Stimulated activated CD4-positive, alpha-beta T cell treated with anti-CD3 and anti-CD28 coated beads, TNF-alpha, amount 100 ng/mL, for 4 hours (primary cell): ENCODE measurements at regions not wholly inside any gene's neighbourhood (a gene's known extent, or its start where the extent isn't known, plus 50 kb on each side); places are given as distances from the start of the nearest gene placed in this dataset.
"Not testable (repeated sequence)": the region's sequence is repeated elsewhere in the genome, so short reads cannot be mapped to it uniquely, and the experiment has no call there.

Source experiments
- DNase-seq, 3 experiments: peaks; one replicate each; pipeline ENCODE4 v3.0.0-alpha.2; 2020; ENCODE audit warnings: low read depth in 3 of 3

GRCh38 chr3:106529738-106530137 is 660.9 kb upstream of the CBLB start:
- no peak for DNase-seq

DNA sequence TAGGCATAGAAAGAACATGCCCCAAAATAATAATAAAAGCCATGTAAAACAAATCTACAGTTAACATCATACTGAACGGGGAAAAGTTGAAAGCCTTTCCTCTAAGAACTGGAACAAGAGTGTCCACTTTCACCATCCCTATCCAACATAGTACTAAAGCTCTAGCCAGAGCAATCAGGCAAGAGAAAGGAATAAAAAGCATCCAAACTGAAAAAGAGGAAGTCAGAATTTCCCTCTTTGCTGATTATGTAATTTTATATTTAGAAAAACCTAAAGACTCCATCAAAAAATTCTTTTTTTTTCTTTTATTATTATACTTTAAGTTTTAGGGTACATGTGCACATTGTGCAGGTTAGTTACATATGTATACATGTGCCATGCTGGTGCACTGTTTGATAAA is 661.6 kb upstream of the CBLB start:
- DNase-seq: no peak

DNA sequence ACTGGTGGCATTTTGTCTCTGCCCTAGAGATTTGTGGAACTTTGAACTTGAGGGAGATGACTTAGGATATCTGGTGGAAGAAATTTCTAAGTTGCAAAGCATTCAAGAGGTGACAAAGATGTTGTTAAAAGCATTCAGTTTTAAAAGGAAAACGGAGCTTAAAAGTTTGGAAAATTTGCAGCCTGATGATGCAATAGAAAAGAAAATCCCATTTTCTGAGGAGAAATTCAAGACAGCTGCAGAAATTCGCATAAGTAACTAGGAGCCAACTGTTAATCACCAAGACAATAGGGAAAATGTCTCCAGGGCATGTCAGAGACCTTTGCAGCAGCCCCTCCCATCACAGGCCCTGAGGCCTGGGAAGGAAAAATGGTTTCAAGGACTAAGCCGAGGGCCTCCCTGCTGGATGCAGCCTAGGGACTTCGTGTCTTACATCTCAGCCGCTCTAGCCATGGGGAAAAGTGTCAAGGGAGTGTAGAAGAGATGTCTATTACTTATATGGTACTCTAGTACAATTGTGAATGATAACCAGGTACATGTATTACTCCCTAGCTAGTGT is 663.0 kb upstream of the CBLB start:
- not testable (repeated sequence) for DNase-seq

DNA sequence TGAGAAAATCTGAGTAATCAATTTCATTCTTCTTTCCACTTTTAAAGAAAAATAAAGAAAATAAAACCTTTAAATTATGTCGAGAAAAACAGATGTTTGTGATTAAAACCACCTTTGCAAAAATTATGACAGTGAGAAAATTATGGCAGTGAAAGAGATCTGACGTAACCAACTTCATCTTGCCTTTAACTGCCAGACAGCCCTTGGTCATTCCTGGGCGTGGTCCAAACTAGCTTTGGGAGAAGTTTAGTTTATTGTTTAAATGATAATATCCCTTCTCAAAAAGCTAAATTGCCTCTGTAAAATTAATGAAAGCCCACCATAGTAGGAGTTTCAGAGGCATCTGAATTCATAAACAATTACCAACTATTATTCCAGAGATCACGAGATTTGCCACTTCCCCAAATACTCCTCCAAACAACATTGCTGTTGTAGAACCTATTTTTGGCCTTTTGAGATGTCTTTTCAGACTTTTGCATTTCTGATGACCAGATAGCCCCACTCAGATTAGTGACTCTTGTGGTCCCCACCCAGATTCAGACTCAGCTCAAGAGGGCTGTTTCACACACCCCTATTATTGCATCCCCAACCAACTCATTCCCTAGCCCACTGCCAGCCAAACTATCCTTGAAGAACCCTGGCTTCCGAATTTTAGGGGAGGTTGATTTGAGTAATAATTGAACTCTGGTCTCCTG is 664.4 kb upstream of the CBLB start:
- no peak for DNase-seq

DNA sequence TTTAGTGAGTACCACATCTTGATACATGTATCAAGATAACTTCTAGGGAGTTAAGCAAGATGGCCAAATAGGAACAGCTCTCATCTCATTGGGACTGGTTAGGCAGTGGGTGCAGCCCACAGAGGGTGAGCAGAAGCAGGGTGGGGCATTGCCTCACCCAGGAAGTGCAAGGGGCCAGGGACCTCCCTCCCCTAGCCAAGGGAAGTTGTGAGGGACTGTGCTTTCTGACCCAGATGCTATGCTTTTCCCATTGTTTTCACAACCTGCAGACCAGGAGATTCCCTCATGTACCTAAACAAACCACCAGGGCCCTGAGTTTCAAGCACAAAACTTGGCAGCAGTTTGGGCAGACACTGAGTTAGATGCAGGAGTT is 665.0 kb upstream of the CBLB start:
- DNase-seq: no peak

GRCh38 chr3:106534206-106534605 is 665.4 kb upstream of the CBLB start:
- DNase-seq: peak; percentile 1 to 21 (median 16)

DNA sequence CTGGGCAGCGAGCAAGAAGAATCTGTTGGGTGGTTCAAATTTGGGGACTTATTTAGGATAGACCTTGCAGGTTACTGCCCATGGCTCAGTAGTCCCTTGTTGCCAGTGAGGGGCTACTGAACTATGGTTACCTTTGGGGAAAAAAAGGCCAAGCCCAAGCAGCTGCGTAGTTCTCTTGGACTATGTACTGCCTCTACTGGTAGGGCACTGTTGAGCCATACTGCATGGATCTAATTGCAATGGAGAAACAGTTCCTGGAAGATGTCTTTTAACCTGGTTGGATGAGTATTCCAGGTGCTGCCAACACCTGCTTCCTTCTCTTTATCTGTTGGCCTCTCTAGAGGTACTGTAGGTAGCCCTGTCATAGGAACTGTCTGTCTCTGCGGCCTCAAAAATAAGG is 671.9 kb upstream of the CBLB start:
- DNase-seq: no peak

- DNase-seq: no peak
These were observed 673.4 kb upstream of the CBLB start for GRCh38 chr3:106542101-106542769.

- DNase-seq: no peak
These were observed 683.7 kb upstream of the CBLB start for GRCh38 chr3:106552351-106553043.

DNA sequence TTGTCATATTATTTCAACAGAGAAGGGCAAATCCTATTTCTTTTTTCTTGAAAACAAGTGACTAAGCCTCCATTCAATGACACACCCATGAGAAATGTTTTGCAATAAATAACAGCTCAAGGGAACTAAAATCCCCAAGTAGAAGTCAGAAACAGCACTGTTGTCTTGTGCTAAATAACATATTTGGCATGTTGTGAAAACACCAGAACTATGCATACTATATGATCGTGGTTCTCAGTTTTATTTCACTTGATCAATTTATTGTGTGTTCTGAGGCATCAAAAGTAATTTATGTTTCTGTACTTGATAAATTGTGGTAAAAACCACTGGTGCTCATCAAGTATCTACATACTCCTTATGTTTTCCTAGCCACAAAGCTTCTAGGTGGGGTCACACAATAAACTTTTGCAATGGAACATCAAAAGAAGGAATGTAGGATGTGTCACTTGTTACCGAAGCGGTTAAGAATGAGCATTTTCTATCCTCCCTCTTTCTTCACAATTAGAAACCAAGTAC is 691.7 kb upstream of the CBLB start:
- no peak for DNase-seq

GRCh38 chr3:106566277-106566676 is 697.5 kb upstream of the CBLB start:
- no peak for DNase-seq

DNA sequence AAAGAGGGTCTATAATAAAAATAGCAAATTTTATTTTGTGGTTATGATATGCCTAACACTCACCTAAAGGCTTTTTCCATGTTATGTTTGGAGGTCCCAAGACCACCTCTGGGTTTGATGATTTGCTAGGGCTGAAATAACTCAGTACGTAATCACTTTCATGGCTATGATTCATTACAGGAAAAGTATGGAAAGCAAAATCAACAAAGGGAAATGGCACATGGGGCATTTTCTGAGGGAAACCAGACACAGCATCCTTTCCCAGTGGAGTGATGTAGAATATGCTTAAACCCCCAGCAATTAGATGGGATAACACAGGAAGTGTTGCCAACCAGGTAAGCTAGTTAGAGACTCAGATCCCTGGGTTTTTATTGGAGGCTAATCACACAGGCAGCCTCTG is 701.6 kb upstream of the CBLB start:
- DNase-seq: no peak

GRCh38 chr3:106573605-106574004 is 704.8 kb upstream of the CBLB start:
- DNase-seq: no peak

- no peak for DNase-seq
These were observed 706.2 kb upstream of the CBLB start for GRCh38 chr3:106575029-106575428.

DNA sequence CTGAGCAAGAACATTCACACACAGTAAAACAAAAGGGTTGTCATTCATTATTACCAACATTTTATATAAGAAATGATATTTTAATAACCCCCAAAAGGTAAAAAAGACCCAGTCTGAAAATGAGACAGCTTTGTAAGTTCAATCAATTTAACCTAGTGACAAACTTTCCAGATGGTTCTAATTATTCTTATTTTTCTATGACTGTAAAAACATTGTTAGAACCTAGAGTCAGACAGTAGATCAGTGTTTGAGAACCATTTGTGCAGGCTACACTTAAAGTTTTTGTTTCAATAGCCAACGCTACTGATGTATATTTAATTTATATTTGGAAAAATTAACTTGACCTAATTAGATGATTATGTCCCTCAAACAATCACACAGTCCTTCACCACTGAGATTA is 708.4 kb upstream of the CBLB start:
- no peak for DNase-seq

GRCh38 chr3:106578911-106579310 is 710.1 kb upstream of the CBLB start:
- DNase-seq: no peak

DNA sequence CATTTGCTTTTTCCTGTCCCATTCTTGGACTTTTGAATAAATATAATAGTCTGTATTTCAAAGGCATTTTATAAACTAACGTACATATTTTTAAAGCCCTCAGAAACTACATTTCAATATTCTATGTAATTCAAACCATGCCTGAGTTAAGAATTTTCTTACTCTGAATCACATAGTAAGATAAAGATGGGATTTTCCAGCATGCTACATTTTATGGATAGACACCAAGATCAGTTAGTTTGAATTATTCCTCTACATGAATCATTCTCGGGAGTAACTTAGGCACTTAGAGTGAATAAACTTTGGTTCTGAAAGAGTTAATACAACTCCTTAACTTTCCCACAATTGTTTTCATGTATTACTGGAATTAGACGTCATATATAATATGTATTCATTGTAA is 713.3 kb upstream of the CBLB start:
- DNase-seq: no peak

DNA sequence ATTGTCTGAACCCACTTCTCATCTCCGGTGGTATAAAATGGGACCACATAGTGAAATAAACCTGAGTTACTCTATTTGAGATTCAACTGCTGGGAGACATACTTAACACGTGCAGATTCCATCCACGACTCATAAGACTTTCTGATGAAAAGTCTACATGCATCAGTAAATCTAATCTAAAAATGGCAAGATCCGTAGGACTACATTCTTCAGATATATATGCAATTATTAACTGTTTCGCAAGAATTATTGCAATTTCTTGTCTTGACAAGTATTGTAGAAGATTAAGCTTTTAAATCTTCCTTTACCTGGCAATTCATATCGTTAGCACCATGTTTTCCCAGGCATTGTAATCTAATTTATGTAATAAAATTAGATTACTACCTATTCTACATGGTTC is 718.7 kb upstream of the CBLB start:
- no peak for DNase-seq

DNA sequence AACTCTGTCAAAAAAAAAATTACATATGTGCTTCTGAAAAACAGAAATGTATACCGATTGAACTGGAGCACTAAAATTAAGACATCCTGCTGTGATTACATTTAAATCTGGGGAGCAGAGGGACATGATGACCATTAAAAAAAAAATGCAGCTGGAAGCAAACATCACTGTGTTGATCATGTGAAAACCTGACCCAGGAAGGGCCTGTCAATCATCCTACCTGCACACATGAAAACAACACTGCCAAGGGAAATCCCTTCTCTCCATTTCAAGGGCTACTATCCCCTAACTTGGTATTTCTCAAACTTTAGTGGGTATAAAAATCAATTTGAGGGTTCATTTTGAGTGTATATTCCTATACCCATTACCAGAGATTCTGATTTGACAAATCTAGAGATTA is 719.9 kb upstream of the CBLB start:
- no peak for DNase-seq

DNA sequence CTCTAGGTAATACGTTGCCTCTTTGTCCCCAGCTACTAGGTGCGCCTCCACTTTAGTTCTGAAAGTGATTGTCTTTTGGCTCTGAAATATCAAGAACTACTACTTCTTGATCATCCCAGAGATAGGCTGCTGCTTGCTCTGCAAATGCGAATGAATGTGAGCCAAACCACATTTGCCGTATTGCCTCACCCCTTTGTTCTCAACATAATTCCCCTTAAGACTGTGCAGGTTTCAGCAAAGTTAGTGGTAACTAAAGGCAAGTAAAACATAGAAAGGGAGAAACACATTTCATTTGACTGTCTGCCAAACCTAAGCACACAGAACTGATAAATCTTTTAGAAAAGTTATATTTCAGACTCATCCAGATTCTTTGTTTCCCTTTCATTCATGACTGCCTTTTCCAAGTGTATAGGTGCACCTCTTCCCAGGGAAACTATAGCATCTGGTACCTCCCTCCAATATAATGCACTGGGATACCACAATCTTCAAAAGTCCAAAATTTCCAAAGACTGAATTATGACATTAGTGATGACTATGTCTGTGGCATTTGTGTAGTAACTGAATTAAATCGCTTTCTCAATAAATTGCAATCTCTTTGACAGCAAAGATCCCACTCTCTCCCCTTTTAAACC is 720.6 kb upstream of the CBLB start:
- DNase-seq: no peak

GRCh38 chr3:106590216-106590615 is 721.4 kb upstream of the CBLB start:
- no peak for DNase-seq

GRCh38 chr3:106593381-106593780 is 724.6 kb upstream of the CBLB start:
- DNase-seq: no peak
